ENCODE measurements at regions not wholly inside any gene's neighbourhood (a gene's known extent, or its start where the extent isn't known, plus 50 kb on each side); places are given as distances from the start of the nearest gene placed in this dataset.
"Not testable (repeated sequence)": the region's sequence is repeated elsewhere in the genome, so short reads cannot be mapped to it uniquely, and the experiment has no call there.

GRCh38 chr1:3992746-3993145 is 92.7 kb upstream of the C1orf174 start:
- Histone ChIP-seq H3K27me3 (replicated peaks) (no peaks in the 10 kb centered on the region), H3K27ac (no peak overlapping the region), H3K4me3 (ENCODE audit: low read depth, low read length) (no peak overlapping the region), H3K36me3 (replicated peaks) (no peaks in the 10 kb centered on the region)
- TF ChIP-seq, protein P1, sequence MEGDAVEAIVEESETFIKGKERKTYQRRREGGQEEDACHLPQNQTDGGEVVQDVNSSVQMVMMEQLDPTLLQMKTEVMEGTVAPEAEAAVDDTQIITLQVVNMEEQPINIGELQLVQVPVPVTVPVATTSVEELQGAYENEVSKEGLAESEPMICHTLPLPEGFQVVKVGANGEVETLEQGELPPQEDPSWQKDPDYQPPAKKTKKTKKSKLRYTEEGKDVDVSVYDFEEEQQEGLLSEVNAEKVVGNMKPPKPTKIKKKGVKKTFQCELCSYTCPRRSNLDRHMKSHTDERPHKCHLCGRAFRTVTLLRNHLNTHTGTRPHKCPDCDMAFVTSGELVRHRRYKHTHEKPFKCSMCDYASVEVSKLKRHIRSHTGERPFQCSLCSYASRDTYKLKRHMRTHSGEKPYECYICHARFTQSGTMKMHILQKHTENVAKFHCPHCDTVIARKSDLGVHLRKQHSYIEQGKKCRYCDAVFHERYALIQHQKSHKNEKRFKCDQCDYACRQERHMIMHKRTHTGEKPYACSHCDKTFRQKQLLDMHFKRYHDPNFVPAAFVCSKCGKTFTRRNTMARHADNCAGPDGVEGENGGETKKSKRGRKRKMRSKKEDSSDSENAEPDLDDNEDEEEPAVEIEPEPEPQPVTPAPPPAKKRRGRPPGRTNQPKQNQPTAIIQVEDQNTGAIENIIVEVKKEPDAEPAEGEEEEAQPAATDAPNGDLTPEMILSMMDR (IDR thresholded peaks at IDR 0.05; ENCODE audit: low read depth, low read length, missing control alignments): no peak
- in situ Hi-C loops (cut with HindIII; ENCODE audit: low pct_ligation_motif_present, low sequenced_read_pairs): no loop called here
- DNase-seq: no peak

DNA sequence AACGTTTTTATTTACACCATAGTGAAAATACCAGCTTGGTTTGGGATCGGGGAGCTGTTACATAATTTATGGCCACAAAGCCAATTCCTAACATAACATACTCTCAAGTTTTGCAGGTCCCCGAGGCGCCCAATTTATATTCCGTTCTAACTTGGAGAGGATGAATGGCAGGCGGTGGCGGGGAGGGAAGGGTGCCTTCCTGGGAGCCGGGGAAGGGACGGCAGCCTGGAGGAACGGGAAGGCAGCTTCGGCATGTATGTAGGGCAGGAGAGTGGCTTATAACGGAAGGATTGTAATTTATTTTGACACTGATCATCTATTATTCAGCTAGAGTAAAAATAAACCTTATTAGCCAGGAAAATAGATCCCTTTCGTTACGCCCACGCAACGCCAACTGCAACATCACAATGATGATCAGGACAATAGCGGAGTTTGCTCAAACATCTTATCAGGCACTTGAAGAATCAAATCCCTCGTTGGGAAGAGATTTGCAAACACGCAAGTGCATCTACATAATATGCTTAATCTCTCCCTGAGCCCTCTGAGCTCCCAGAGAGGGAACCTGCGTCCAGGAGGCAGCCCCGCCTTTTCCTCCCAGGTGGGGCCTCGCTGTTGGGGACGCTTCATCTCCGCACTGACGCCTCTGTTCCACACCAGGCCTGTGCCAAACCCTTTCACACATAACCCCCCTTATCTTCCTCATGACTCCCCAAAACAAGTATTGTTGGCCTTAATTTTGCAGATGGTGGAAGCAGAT is 93.7 kb upstream of the C1orf174 start:
- DNase-seq: no peak
- H3K4me3 ChIP-seq (ENCODE audit: low read depth, low read length): no peak overlapping the region
- H3K36me3 ChIP-seq (replicated peaks): no peaks in the 10 kb centered on the region
- TF ChIP-seq, protein P1 (IDR thresholded peaks at IDR 0.05; ENCODE audit: low read depth, low read length, missing control alignments): no peak
- no peaks in the 10 kb centered on the region for H3K27me3 ChIP-seq (replicated peaks)
- in situ Hi-C loops (cut with HindIII; ENCODE audit: low pct_ligation_motif_present, low sequenced_read_pairs): no loop called here
- H3K27ac ChIP-seq: no peak overlapping the region

- Histone ChIP-seq H3K4me3 (ENCODE audit: low read depth, low read length) (no peak overlapping the region), H3K36me3 (replicated peaks) (no peaks in the 10 kb centered on the region), H3K27ac (no peak overlapping the region), H3K27me3 (replicated peaks) (no peaks in the 10 kb centered on the region)
- in situ Hi-C loops (cut with HindIII; ENCODE audit: low pct_ligation_motif_present, low sequenced_read_pairs): no loop called here
- no peak for DNase-seq
- TF ChIP-seq, protein P1 (IDR thresholded peaks at IDR 0.05; ENCODE audit: low read depth, low read length, missing control alignments): no peak
Observed at GRCh38 chr1:3995141-3995780, 95.2 kb upstream of the C1orf174 start.

DNA sequence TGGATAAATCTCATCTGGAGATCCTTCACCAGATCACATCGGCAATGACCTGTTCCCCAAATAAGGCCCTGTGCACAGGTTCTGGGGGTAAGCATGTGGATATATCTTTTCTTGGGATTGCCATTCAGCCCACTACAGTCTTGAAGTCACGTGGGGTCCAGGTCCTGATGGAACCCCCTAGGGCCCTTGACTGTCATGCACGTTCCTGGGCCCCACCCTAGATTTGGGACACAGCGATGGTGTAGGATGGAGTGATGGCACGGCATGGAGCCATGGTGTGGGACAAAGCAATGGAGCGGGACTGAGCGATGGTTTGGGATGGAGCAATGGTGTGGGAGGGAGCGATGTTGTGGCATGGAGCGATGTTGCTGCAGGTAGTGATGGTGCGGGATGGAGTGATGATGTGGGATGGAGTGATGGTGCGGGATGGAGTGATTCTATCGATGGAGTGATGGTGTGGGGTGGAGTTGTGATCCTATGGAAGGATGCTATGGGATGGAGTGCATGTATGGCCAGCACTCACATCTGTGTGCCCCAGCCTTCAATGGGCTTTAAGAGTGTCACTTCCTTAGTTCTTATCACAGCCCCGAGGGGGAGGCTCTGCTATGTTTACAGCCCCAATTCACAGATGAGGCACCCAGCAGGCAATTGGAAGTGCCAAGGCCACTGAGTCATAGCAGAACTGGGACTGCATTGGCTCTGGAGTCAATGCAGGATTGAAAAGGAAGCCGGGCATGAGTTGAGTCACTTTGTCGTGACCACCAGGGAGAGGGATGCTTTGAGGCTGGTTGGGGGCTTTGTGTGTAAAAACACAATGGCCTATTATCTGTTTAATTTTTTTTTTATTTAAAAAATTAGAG is 97.0 kb upstream of the C1orf174 start:
- TF ChIP-seq, protein P1 (IDR thresholded peaks at IDR 0.05; ENCODE audit: low read depth, low read length, missing control alignments): no peak
- in situ Hi-C loops (cut with HindIII; ENCODE audit: low pct_ligation_motif_present, low sequenced_read_pairs): no loop called here
- H3K27ac ChIP-seq: no peak overlapping the region
- H3K4me3 ChIP-seq (ENCODE audit: low read depth, low read length): no peak overlapping the region
- no peaks in the 10 kb centered on the region for H3K36me3 ChIP-seq (replicated peaks)
- DNase-seq: no peak
- no peaks in the 10 kb centered on the region for H3K27me3 ChIP-seq (replicated peaks)

- TF ChIP-seq, protein P1 (IDR thresholded peaks at IDR 0.05; ENCODE audit: low read depth, low read length, missing control alignments): no peak
- DNase-seq: no peak
- no peaks in the 10 kb centered on the region for H3K36me3 ChIP-seq (replicated peaks)
- no peaks in the 10 kb centered on the region for H3K27me3 ChIP-seq (replicated peaks)
- H3K4me3 ChIP-seq (ENCODE audit: low read depth, low read length): no peak overlapping the region
- in situ Hi-C loops (cut with HindIII; ENCODE audit: low pct_ligation_motif_present, low sequenced_read_pairs): no loop called here
- no peak overlapping the region for H3K27ac ChIP-seq
Observed at GRCh38 chr1:3998086-3998485, 98.0 kb upstream of the C1orf174 start.

DNA sequence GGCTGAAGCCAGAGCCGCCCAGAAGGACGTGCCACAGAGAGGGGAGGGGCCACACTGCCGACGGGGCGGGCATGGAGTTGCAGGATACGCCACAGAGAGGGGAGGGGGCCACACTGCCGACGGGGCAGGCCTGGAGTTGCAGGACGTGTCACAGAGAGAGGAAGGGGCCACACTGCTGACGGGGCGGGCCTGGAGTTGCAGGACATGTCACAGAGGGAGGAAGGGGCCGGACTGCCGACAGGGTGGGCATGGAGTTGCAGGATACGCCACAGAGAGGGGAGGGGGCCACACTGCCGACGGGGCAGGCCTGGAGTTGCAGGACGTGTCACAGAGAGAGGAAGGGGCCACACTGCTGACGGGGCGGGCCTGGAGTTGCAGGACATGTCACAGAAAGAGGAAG is 99.4 kb upstream of the C1orf174 start:
- H3K27ac ChIP-seq; H3K36me3 ChIP-seq (replicated peaks); H3K27me3 ChIP-seq (replicated peaks); in situ Hi-C loops (cut with HindIII; ENCODE audit: low pct_ligation_motif_present, low sequenced_read_pairs); DNase-seq; H3K4me3 ChIP-seq (ENCODE audit: low read depth, low read length): not testable (repeated sequence)

Data from brain microvascular endothelial cell (primary cell).